ENCODE measurements at regions not wholly inside any gene's neighbourhood (a gene's known extent, or its start where the extent isn't known, plus 50 kb on each side); places are given as distances from the start of the nearest gene placed in this dataset.

GRCh38 chr10:4051641-4052151 lies 266.7 kb upstream of the KLF6 start:
- no peaks in the 10 kb centered on the region for H3K27me3 ChIP-seq (ENCODE audit: insufficient read depth, low read length)
- H3K9me3 ChIP-seq (ENCODE audit: low read depth, low read length) = no peaks in the 10 kb centered on the region
- peaks cover 14% of the 10 kb centered on the region for H3K4me1 ChIP-seq (ENCODE audit: insufficient read depth, low read length)
- no peak overlapping the region for H3K4me3 ChIP-seq (ENCODE audit: low read length)

DNA sequence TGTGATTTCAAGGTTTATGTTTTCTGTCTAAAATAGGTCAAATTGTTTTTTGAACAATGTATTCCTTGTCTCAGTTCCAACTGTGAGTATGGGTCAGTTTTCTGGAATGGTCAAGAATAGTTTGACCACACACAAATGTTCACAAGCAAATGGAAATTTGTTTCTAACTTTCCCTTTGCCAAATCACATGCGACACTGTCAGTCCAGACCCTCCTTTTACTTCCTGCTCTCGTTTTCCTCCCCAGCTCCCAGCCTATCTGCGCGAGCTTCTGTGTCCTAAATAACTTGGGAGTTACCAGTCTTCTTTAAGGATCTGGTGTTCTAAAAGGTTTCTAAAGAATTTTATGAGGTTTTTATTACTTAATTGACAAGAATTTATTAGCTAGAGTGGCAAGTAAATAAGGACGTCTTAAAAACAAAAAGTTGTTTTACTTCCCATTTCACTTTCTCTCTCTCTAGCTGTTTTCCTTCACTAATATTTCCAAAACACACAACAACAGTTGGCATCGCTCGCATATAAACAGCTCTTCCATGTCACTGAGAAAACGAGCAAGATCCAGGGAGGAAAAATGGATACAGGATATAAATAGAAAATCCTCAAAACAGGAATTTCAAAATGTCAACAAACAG lies 266.1 kb upstream of the KLF6 start:
- Histone ChIP-seq H3K27me3 (ENCODE audit: insufficient read depth, low read length) (no peaks in the 10 kb centered on the region), H3K9me3 (ENCODE audit: low read depth, low read length) (no peaks in the 10 kb centered on the region), H3K4me1 (ENCODE audit: insufficient read depth, low read length) (peaks cover 14% of the 10 kb centered on the region), H3K4me3 (ENCODE audit: low read length) (peak overlapping the region; percentile 17)

DNA sequence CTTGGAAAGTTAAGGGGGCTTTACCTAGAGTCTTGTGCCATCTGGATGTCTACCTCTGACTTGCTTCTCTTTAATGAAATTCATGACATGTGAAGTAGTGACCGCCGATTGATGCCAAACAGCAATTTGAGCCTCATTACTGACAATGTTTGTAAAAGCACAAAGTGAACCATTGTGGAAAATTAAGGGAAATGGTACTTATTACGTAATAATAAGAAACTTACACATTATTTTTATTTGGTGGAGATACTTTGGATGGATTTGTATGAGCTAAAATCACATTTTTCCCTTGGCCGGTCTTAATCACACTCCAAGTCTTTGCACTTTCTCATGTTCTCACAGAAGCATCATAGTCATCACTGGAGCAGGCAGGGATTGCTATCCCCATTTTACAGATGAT lies 265.1 kb upstream of the KLF6 start:
- no peaks in the 10 kb centered on the region for H3K9me3 ChIP-seq (ENCODE audit: low read depth, low read length)
- no peaks in the 10 kb centered on the region for H3K27me3 ChIP-seq (ENCODE audit: insufficient read depth, low read length)
- no peak overlapping the region for H3K4me3 ChIP-seq (ENCODE audit: low read length)
- peaks cover 14% of the 10 kb centered on the region for H3K4me1 ChIP-seq (ENCODE audit: insufficient read depth, low read length)

- H3K4me1 ChIP-seq (ENCODE audit: insufficient read depth, low read length) = peaks cover 9% of the 10 kb centered on the region
- no peak overlapping the region for H3K4me3 ChIP-seq (ENCODE audit: low read length)
- H3K9me3 ChIP-seq (ENCODE audit: low read depth, low read length) = no peaks in the 10 kb centered on the region
- no peaks in the 10 kb centered on the region for H3K27me3 ChIP-seq (ENCODE audit: insufficient read depth, low read length)
These were observed 264.3 kb upstream of the KLF6 start for GRCh38 chr10:4049348-4049747.

DNA sequence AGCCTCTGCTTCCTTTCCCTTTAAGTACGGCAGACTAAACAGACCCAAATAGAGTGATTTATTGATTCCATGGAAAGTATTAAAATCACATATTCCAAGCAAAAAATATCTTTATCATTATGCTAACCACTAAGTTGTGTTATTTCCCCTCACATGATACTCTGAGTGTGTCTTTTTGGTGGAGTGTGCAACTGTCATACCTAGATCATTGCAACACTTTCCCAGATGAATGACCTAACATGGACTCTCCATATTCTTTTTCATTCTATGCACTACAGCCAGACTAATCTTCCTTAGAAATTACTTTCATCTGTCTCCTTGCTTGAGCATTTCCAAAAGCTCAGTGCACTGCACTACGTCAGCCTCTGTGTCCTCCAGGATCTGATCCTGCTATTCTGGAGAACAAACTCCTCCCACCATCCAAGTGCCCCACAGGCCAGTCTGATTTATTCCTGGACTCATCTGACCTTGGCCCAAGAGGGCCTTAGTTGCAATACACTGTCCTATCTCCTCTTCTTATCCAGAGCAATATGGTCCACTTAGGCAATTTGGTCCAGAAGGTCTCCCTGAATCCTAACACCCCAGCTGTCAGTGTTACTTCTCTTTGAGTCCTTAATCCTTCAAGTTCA lies 263.3 kb upstream of the KLF6 start:
- H3K27me3 ChIP-seq (ENCODE audit: insufficient read depth, low read length) = no peaks in the 10 kb centered on the region
- no peaks in the 10 kb centered on the region for H3K9me3 ChIP-seq (ENCODE audit: low read depth, low read length)

GRCh38 chr10:4046712-4047354 lies 261.8 kb upstream of the KLF6 start:
- H3K4me1 ChIP-seq (ENCODE audit: insufficient read depth, low read length) = peaks cover 11% of the 10 kb centered on the region
- peaks cover 2% of the 10 kb centered on the region for H3K9me3 ChIP-seq (ENCODE audit: low read depth, low read length)
- H3K27me3 ChIP-seq (ENCODE audit: insufficient read depth, low read length) = no peaks in the 10 kb centered on the region

More for the DNA sequence above, 263.3 kb upstream of the KLF6 start:
- H3K4me1 ChIP-seq (ENCODE audit: insufficient read depth, low read length) = peaks cover 13% of the 10 kb centered on the region
- H3K4me3 ChIP-seq (ENCODE audit: low read length) = no peak overlapping the region

DNA sequence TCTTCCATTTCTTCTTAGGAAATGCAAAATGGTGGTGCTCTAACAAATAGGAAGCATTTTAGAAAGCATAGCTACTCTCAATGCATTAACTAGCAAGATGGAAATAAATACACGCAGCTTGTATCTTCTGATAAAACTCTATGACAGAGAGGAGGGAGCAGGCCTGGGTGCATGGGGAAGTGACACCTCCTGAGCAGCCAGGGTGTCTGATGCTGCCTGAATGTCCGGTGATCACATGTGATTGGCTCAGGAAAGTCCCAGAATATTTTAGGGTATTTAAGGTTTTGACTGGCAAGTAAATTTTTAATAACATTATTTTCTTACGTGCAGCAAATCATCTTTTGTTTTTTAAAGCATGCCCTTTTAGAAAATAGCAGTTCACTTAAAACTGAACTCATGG lies 261.0 kb upstream of the KLF6 start:
- Histone ChIP-seq H3K27me3 (ENCODE audit: insufficient read depth, low read length) (no peaks in the 10 kb centered on the region), H3K4me1 (ENCODE audit: insufficient read depth, low read length) (peaks cover 8% of the 10 kb centered on the region), H3K4me3 (ENCODE audit: low read length) (no peak overlapping the region), H3K9me3 (ENCODE audit: low read depth, low read length) (peaks cover 8% of the 10 kb centered on the region)

More at GRCh38 chr10:4046712-4047354, 261.8 kb upstream of the KLF6 start:
- H3K4me3 ChIP-seq (ENCODE audit: low read length) = no peak overlapping the region

GRCh38 chr10:4043897-4044665 lies 259.1 kb upstream of the KLF6 start:
- no peak overlapping the region for H3K4me3 ChIP-seq (ENCODE audit: low read length)
- no peaks in the 10 kb centered on the region for H3K27me3 ChIP-seq (ENCODE audit: insufficient read depth, low read length)

GRCh38 chr10:4041635-4042034 lies 256.6 kb upstream of the KLF6 start:
- Histone ChIP-seq H3K4me1 (ENCODE audit: insufficient read depth, low read length) (peaks cover 8% of the 10 kb centered on the region), H3K4me3 (ENCODE audit: low read length) (no peak overlapping the region), H3K27me3 (ENCODE audit: insufficient read depth, low read length) (no peaks in the 10 kb centered on the region), H3K9me3 (ENCODE audit: low read depth, low read length) (peaks cover 8% of the 10 kb centered on the region)

More at GRCh38 chr10:4043897-4044665, 259.1 kb upstream of the KLF6 start:
- H3K9me3 ChIP-seq (ENCODE audit: low read depth, low read length) = peaks cover 8% of the 10 kb centered on the region
- H3K4me1 ChIP-seq (ENCODE audit: insufficient read depth, low read length) = peaks cover 8% of the 10 kb centered on the region

- peaks cover 12% of the 10 kb centered on the region for H3K4me1 ChIP-seq (ENCODE audit: insufficient read depth, low read length)
- no peak overlapping the region for H3K4me3 ChIP-seq (ENCODE audit: low read length)
- H3K27me3 ChIP-seq (ENCODE audit: insufficient read depth, low read length) = no peaks in the 10 kb centered on the region
- peaks cover 8% of the 10 kb centered on the region for H3K9me3 ChIP-seq (ENCODE audit: low read depth, low read length)
These were observed 253.0 kb upstream of the KLF6 start for GRCh38 chr10:4038000-4038399.

GRCh38 chr10:4035599-4035945 lies 250.6 kb upstream of the KLF6 start:
- Histone ChIP-seq H3K9me3 (ENCODE audit: low read depth, low read length) (no peaks in the 10 kb centered on the region), H3K27me3 (ENCODE audit: insufficient read depth, low read length) (no peaks in the 10 kb centered on the region), H3K4me3 (ENCODE audit: low read length) (no peak overlapping the region), H3K4me1 (ENCODE audit: insufficient read depth, low read length) (peaks cover 12% of the 10 kb centered on the region)

GRCh38 chr10:4034907-4035598 lies 250.0 kb upstream of the KLF6 start:
- peaks cover 12% of the 10 kb centered on the region for H3K4me1 ChIP-seq (ENCODE audit: insufficient read depth, low read length)
- H3K27me3 ChIP-seq (ENCODE audit: insufficient read depth, low read length) = no peaks in the 10 kb centered on the region
- H3K4me3 ChIP-seq (ENCODE audit: low read length) = peak overlapping the region; percentile 22
- H3K9me3 ChIP-seq (ENCODE audit: low read depth, low read length) = no peaks in the 10 kb centered on the region

- Histone ChIP-seq H3K27me3 (ENCODE audit: insufficient read depth, low read length) (no peaks in the 10 kb centered on the region), H3K4me3 (ENCODE audit: low read length) (no peak overlapping the region), H3K9me3 (ENCODE audit: low read depth, low read length) (no peaks in the 10 kb centered on the region), H3K4me1 (ENCODE audit: insufficient read depth, low read length) (peaks cover 12% of the 10 kb centered on the region)
These were observed 248.4 kb upstream of the KLF6 start for GRCh38 chr10:4033341-4033896.

- Histone ChIP-seq H3K27me3 (ENCODE audit: insufficient read depth, low read length) (no peaks in the 10 kb centered on the region), H3K4me3 (ENCODE audit: low read length) (no peak overlapping the region), H3K4me1 (ENCODE audit: insufficient read depth, low read length) (peaks cover 6% of the 10 kb centered on the region), H3K9me3 (ENCODE audit: low read depth, low read length) (no peaks in the 10 kb centered on the region)
These were observed 244.9 kb upstream of the KLF6 start for GRCh38 chr10:4029866-4030265.

Data from mononuclear cell (primary cell).